ENCODE measurements at regions not wholly inside any gene's neighbourhood (a gene's known extent, or its start where the extent isn't known, plus 50 kb on each side); places are given as distances from the start of the nearest gene placed in this dataset.

DNA sequence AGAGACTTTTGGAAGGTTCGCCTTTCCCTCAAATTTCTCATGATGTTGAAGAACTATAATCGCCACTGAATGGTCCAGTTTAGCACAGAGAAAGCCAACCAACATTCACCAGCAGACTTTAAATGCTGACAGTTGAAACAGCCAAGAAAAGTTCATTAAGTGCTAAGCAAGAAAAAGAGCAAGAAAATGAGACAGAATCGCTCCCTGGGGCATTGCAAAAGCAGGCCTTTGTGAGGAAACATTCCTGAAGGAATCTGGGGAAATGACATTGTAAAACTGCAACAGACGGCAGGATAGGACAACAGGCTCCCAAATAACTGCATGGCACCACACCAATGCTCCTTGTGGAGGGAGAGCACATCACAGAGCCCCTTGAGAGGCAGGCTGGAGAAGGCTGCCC lies 269.3 kb upstream of the ID2 start:
- Histone ChIP-seq H3K27ac (peak overlapping the region in 1 of 3 donors; percentile 47), H3K4me3 (replicated peaks in 1 of 3) (no peak overlapping the region), H3K4me1 (peaks cover 0 to 16% of the 10 kb centered on the region in 2 donors), H3K27me3 (no peaks in the 10 kb centered on the region), H3K36me3 (no peaks in the 10 kb centered on the region), H3K9me3 (no peaks in the 10 kb centered on the region)
- 69 to 76% methylated on average over 4 of the region's 4 CpGs for WGBS, 2 donors
- TF ChIP-seq CTCF (IDR thresholded peaks at IDR 0.05) (no peak), POLR2A (IDR thresholded peaks at IDR 0.05) (no peak)
- intact Hi-C loops (cut with DNase I) = no loop called here
- peak; percentile 16 to 20 for DNase-seq

- peak; percentile 36 to 42 for DNase-seq
- H3K27ac ChIP-seq = no peak overlapping the region
- no peak overlapping the region for H3K4me3 ChIP-seq (replicated peaks in 1 of 3)
- 26 to 27% methylated on average over 6 of the region's 6 CpGs for WGBS, 2 donors
- H3K9me3 ChIP-seq = no peaks in the 10 kb centered on the region
- TF ChIP-seq POLR2A (IDR thresholded peaks at IDR 0.05) (no peak), CTCF (IDR thresholded peaks at IDR 0.05) (no peak)
- no peaks in the 10 kb centered on the region for H3K27me3 ChIP-seq
- H3K4me1 ChIP-seq = peaks cover 0 to 16% of the 10 kb centered on the region in 2 donors
- intact Hi-C loops (cut with DNase I) = no loop called here
- no peaks in the 10 kb centered on the region for H3K36me3 ChIP-seq
Measured at GRCh38 chr2:8413589-8414135, 268.2 kb upstream of the ID2 start.

GRCh38 chr2:8414946-8415879 lies 266.6 kb upstream of the ID2 start:
- Histone ChIP-seq H3K4me1 (peaks cover 0 to 16% of the 10 kb centered on the region in 2 donors), H3K9me3 (no peaks in the 10 kb centered on the region), H3K27ac (no peak overlapping the region), H3K4me3 (replicated peaks in 1 of 3) (no peak overlapping the region), H3K27me3 (no peaks in the 10 kb centered on the region), H3K36me3 (no peaks in the 10 kb centered on the region)
- DNase-seq = no peak
- no peak for TF ChIP-seq POLR2A (IDR thresholded peaks at IDR 0.05)
- no peak for TF ChIP-seq CTCF (IDR thresholded peaks at IDR 0.05)
- intact Hi-C loops (cut with DNase I) = no loop called here
- WGBS, 2 donors = 78 to 89% methylated on average over 10 to 13 of the region's 13 CpGs

- 97 to 98% methylated on average over 6 of the region's 6 CpGs for WGBS, 2 donors
- Histone ChIP-seq H3K36me3 (no peaks in the 10 kb centered on the region), H3K27ac (no peak overlapping the region), H3K9me3 (no peaks in the 10 kb centered on the region), H3K4me3 (replicated peaks in 1 of 3) (no peak overlapping the region), H3K27me3 (no peaks in the 10 kb centered on the region), H3K4me1 (peaks cover 0 to 16% of the 10 kb centered on the region in 2 donors)
- intact Hi-C loops (cut with DNase I) = no loop called here
- TF ChIP-seq CTCF (IDR thresholded peaks at IDR 0.05) (no peak), POLR2A (IDR thresholded peaks at IDR 0.05) (no peak)
- DNase-seq = no peak
Measured at GRCh38 chr2:8416001-8416571, 265.8 kb upstream of the ID2 start.
